ENCODE measurements at regions not wholly inside any gene's neighbourhood (a gene's known extent, or its start where the extent isn't known, plus 50 kb on each side); places are given as distances from the start of the nearest gene placed in this dataset.

DNA sequence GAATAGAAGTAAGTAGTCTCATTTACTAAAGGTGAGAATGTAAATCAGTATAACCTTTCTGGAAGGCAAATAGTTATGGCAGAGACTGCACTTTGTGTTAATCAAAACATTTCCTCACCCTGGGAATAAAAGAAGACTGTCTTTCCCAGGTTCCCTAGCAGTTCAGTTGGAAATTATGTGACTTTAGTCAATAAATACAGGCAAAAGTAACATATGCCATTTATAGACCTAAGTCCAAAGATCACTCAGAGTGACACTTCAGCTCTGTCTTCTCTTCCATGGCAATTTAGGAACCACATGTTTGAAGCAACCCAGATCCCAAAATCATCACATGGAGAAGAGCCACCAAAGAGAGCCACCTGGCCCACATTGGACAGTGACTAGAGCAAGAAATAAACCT lies 160.7 kb upstream of the SV2C start:
- H4K20me1 ChIP-seq (ENCODE audit: insufficient read depth, low read length) = no peaks in the 10 kb centered on the region
- ATAC-seq (no peak), FAIRE-seq (no peak), DNase-seq (ENCODE audit: low spot score) (no peak)
- H3K4me3 ChIP-seq (replicated peaks in 1 of 3; ENCODE audit: insufficient read depth in 1 of 3, low read depth in 2 of 3, low read length in 3 of 3) = no peak overlapping the region
- no peaks in the 10 kb centered on the region for H3K27me3 ChIP-seq (ENCODE audit: control insufficient read depth in 1 of 2, insufficient read depth in 2 of 2, low read length in 2 of 2)
- no peak overlapping the region for H3K27ac ChIP-seq (ENCODE audit: extremely low read length, insufficient read depth, low read length)
- no TSS peak for BruUV-seq (replicated peaks)
- no peaks in the 10 kb centered on the region for H3K79me2 ChIP-seq (ENCODE audit: insufficient read depth, low read length)
- CTCF ChIA-PET (ENCODE audit: low intra/inter-chr PET ratio, low total read pairs) = no interaction called here
- H3K9ac ChIP-seq (ENCODE audit: insufficient read depth, low read depth, low read length) = no peak overlapping the region
- no peaks in the 10 kb centered on the region for H3K4me1 ChIP-seq (ENCODE audit: insufficient read depth, low read length)
- TF ChIP-seq ZNF143 (CRISPR knock-in tag; IDR thresholded peaks at IDR 0.05) = no peak
- TF ChIP-seq HNF1A (IDR thresholded peaks at IDR 0.05; ENCODE audit: low read depth) = no peak
- no peak for TF ChIP-seq HNF1A (CRISPR knock-in tag; IDR thresholded peaks at IDR 0.05; ENCODE audit: borderline replicate concordance)
- TF ChIP-seq NAIF1 (CRISPR knock-in tag; IDR thresholded peaks at IDR 0.05; ENCODE audit: borderline replicate concordance) = no peak
- no peak for TF ChIP-seq U2AF1 (optimal IDR thresholded peaks at IDR 0.05; ENCODE audit: low read depth, low read length)
- TF ChIP-seq ZNF468 (CRISPR knock-in tag; IDR thresholded peaks at IDR 0.05) = no peak
- TF ChIP-seq HNF1B (CRISPR knock-in tag; IDR thresholded peaks at IDR 0.05) = no peak
- TF ChIP-seq ZNF432 (CRISPR knock-in tag; IDR thresholded peaks at IDR 0.05; ENCODE audit: borderline replicate concordance) = no peak
- no peak overlapping the region for H3K4me2 ChIP-seq (ENCODE audit: low read depth, low read length)
- in situ Hi-C loops (cut with HindIII; ENCODE audit: extremely low pct_ligation_motif_present, low pct_unique_long_range_greater_than_20kb) (no loop called here), intact Hi-C loops (cut with micrococcal nuclease; ENCODE audit: unreplicated experiment) (no loop called here)
- no peaks in the 10 kb centered on the region for H3K36me3 ChIP-seq (replicated peaks in 1 of 2; ENCODE audit: control insufficient read depth in 1 of 2, insufficient read depth in 2 of 2, low read length in 2 of 2)
- POLR2A ChIA-PET = no interaction called here
- H3K9me3 ChIP-seq (ENCODE audit: low read length) = no peaks in the 10 kb centered on the region
- H2AFZ ChIP-seq (ENCODE audit: low read length) = no peak overlapping the region

Data from HepG2 (cell line).